HG02571 (cell line): ENCODE measurements at regions not wholly inside any gene's neighbourhood (a gene's known extent, or its start where the extent isn't known, plus 50 kb on each side); places are given as distances from the start of the nearest gene placed in this dataset.

Experiments
- ATAC-seq: cut with Tn5 transposase; IDR thresholded peaks from one replicate; pipeline ENCODE4 v1.9.1; 2021; ENCODE audit warnings: mild to moderate bottlenecking, moderate library complexity; ENCODE audit not compliant: unreplicated experiment

- ATAC-seq, result no peak
Measured at GRCh38 chr10:22770270-22770669, 55.9 kb upstream of the PIP4K2A start.

DNA sequence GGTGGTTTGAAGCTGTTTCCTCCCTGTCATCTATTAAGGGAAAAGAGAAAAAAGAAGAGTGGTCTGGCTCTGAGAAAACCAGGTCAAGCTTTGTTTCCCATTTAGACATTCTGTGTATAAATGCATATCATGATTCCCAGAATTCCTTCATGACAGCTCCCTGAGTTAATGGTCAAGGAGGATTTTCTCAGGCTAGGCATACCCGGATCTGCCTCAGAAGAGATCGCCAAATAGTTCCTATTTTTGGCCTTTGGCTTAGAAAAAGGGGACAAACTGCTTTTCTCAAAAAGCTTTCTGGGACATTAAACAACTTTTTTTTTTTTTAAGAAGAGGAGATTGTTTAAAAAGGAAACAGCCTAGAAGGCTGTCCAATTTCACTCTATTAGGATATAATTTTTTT is 53.5 kb upstream of the PIP4K2A start:
- no peak for ATAC-seq

GRCh38 chr10:22766693-22767092 is 52.3 kb upstream of the PIP4K2A start:
- ATAC-seq, result no peak

DNA sequence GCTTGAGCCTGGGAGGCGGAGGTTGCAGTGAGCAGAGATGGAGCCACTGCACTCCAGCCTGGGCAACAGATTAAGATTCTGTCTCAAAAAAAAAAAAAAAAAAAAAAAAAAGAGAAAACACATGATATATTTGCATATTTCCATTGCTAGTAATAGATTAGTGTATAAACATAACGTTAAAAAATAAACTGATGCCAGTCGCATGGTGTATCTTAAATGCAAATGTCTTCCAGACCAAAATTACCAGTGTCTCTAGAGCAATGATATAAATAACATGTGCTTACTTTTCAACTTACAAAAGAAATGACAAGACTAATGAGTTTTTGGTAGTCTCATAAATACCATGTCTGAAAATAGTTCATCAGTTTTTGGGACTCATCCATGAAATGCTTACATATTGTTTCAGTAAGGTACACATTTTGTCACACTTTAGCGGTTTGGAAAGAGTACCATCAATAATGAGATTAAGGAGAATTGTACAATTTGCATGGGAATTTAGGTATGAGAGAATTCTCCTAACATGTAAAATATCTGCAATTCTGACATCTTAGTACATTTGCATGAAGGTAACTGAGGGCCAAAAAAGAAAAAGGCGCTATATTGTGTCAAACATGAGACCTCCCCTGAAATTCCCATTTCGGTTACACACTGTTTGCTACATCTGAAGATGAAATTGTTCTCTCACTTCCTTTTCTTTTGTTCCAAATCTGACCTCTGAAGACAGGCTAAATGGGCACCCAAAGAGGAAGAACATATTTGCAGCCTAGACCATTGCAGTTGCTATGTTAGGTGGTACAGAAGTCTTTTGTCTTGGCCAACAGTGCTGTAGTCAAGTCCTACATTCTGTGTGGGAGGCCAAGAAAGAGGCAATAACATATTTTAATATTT is 51.5 kb upstream of the PIP4K2A start:
- no peak for ATAC-seq

GRCh38 chr10:22764639-22765038 is 50.3 kb upstream of the PIP4K2A start:
- ATAC-seq, result no peak
